Naive thymus-derived CD4-positive, alpha-beta T cell (primary cell): ENCODE measurements at regions not wholly inside any gene's neighbourhood (a gene's known extent, or its start where the extent isn't known, plus 50 kb on each side); places are given as distances from the start of the nearest gene placed in this dataset.

ENCODE experiments used
- ATAC-seq: fragments of 150-1000 bp; cut with Tn5 transposase; 2 replicates; pipeline ENCODE4 v1.10.0; 2021; ENCODE audit warnings: mild to moderate bottlenecking, moderate library complexity
- CTCF ChIA-PET: fragments of 350-600 bp; sonication (Branson Sonifier 250); formaldehyde crosslinking; loops from one replicate; lab custom pipeline; 2021; ENCODE audit warnings: antibody characterized with exemption; lab: Charles Lee
- POLR2A ChIA-PET: fragments of 350-600 bp; sonication (Branson Sonifier 250); formaldehyde crosslinking; loops from one replicate; lab custom pipeline; 2021; ENCODE audit warnings: antibody characterized with exemption, inconsistent platforms; lab: Charles Lee
- DNase-seq, 9 donors: peaks; one replicate each; pipeline versions ENCODE4 v3.0.0 to v3.0.0-alpha.2; 2020 to 2022; ENCODE audit warnings: mixed read lengths in 1 of 9
- H3K27ac ChIP-seq: one replicate; pipeline ENCODE4 v1.7.0; 2013; ENCODE audit warnings: mild to moderate bottlenecking, low read depth, low read length, moderate library complexity
- H3K27me3 ChIP-seq, 2 donors: one replicate each; pipeline ENCODE4 v1.7.0; 2013; ENCODE audit warnings: low read length in 2 of 2, mild to moderate bottlenecking in 2 of 2, moderate library complexity in 2 of 2; ENCODE audit not compliant: control insufficient read depth in 2 of 2, insufficient read depth in 2 of 2
- H3K36me3 ChIP-seq, 3 experiments: 1 replicate in 2 of 3; 2 replicates in 1 of 3; pipeline ENCODE4 v1.7.0; 2013; ENCODE audit warnings: low read length in 3 of 3, mild to moderate bottlenecking in 3 of 3, moderate library complexity in 1 of 3; ENCODE audit not compliant: insufficient read depth in 3 of 3, control insufficient read depth in 2 of 3
- H3K4me1 ChIP-seq, 2 donors: one replicate each; pipeline ENCODE4 v1.7.0; 2013; ENCODE audit warnings: low read length in 2 of 2, mild to moderate bottlenecking in 2 of 2, moderate library complexity in 1 of 2; ENCODE audit not compliant: control insufficient read depth in 2 of 2, insufficient read depth in 2 of 2
- H3K4me3 ChIP-seq: 2 replicates; pipeline ENCODE4 v1.7.0; 2013; ENCODE audit warnings: mild to moderate bottlenecking, low read length
- H3K9me3 ChIP-seq, 3 experiments: 1 replicate in 2 of 3; 2 replicates in 1 of 3; pipeline ENCODE4 v1.7.0; 2013; ENCODE audit warnings: low read length in 3 of 3; ENCODE audit not compliant: control insufficient read depth in 2 of 3
- H3K27ac Mint-ChIP-seq, 9 donors: one replicate each; pipeline ENCODE4 v1.8.0; 2020 to 2022; ENCODE audit warnings: mixed read lengths in 9 of 9, mild to moderate bottlenecking in 8 of 9, moderate library complexity in 5 of 9, inconsistent platforms in 2 of 9
- H3K27me3 Mint-ChIP-seq, 5 donors: one replicate each; pipeline ENCODE4 v1.8.0; 2021 to 2022; ENCODE audit warnings: mixed read lengths in 5 of 5, mild to moderate bottlenecking in 1 of 5
- H3K36me3 Mint-ChIP-seq, 5 donors: one replicate each; pipeline ENCODE4 v1.8.0; 2020 to 2022; ENCODE audit warnings: mixed read lengths in 5 of 5, mild to moderate bottlenecking in 3 of 5, inconsistent platforms in 1 of 5
- H3K4me1 Mint-ChIP-seq, 7 donors: one replicate each; pipeline ENCODE4 v1.8.0; 2020 to 2022; ENCODE audit warnings: mixed read lengths in 7 of 7, mild to moderate bottlenecking in 3 of 7, inconsistent platforms in 1 of 7
- H3K4me3 Mint-ChIP-seq, 10 donors: one replicate each; pipeline ENCODE4 v1.8.0; 2020 to 2022; ENCODE audit warnings: mild to moderate bottlenecking in 10 of 10, mixed read lengths in 10 of 10, moderate library complexity in 6 of 10, inconsistent platforms in 2 of 10
- H3K9me3 Mint-ChIP-seq, 11 donors: one replicate each; pipeline ENCODE4 v1.8.0; 2020 to 2022; ENCODE audit warnings: mixed read lengths in 11 of 11, mild to moderate bottlenecking in 4 of 11, inconsistent platforms in 1 of 11, moderate library complexity in 1 of 11
- intact Hi-C, 2 donors: fragments of 100-400 bp; cut with micrococcal nuclease; formaldehyde crosslinking; loops; one replicate each; pipeline ENCODE4 v1.15.1; 2023

DNA sequence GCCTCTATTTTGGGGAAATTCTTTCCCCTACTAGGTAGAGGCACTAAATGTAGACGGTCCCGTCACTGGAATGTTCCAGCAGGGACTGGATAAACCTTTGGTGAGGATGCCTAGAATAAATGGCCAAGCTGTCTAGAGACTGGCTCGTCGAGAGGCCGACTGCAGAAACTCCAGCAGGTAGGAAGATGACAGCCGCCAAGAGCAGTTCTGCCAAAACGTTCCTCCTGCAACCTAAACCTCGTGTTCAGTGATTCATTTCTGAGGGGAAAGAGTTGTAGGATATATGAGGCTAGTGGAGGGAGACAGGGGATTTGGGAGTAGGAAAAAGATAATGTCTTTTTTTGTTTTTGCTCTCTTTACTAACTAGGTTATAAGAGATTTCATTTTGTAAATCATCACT, 184.7 kb upstream of the GDF10 start:
- CTCF ChIA-PET: no interaction called here

DNA sequence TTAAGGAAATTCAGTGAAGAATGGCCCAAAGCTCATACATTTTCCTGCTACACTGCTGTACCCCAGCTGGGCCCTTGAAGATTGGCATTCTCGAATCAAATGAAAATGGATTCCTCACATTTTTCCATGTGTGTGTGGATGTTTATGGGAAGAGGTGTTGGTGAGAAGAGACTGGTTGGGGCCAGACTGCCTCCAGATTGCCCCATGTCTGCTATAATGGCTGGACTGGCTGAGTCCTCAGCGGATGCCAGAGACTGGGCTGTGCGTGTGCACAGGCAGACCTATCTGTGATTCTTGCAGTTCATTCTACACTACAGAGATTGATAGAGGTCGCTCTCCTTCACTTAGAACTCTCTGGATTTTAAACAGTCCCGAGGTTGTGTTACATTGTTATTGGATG, 183.6 kb upstream of the GDF10 start:
- Histone ChIP-seq H3K9me3 (no peaks in the 10 kb centered on the region), H3K27me3 (no peaks in the 10 kb centered on the region), H3K27ac (no peak overlapping the region), H3K4me1 (no peaks in the 10 kb centered on the region), H3K36me3 (no peaks in the 10 kb centered on the region), H3K4me3 (no peak overlapping the region)
- no peak for ATAC-seq
- Mint-ChIP-seq H3K9me3 (peaks cover 0 to 4% (median 0%) of the 10 kb centered on the region in 11 donors), H3K27ac (peak overlapping the region in 1 of 9 donors; percentile 12), H3K36me3 (no peaks in the 10 kb centered on the region), H3K4me1 (peaks cover 0 to 4% (median under 1%) of the 10 kb centered on the region in 7 donors), H3K27me3 (peaks cover 0 to 18% (median 0%) of the 10 kb centered on the region in 5 donors), H3K4me3 (no peak overlapping the region)
- intact Hi-C loops: no loop called here
- ChIA-PET CTCF (no interaction called here), POLR2A (no interaction called here)
- DNase-seq: no peak

More for the DNA sequence above, 184.7 kb upstream of the GDF10 start:
- no peak overlapping the region for H3K4me3 Mint-ChIP-seq
- H3K27ac ChIP-seq: no peak overlapping the region
- H3K9me3 ChIP-seq: no peaks in the 10 kb centered on the region
- no peaks in the 10 kb centered on the region for H3K4me1 ChIP-seq
- peaks cover 0 to 9% (median 0%) of the 10 kb centered on the region in 5 donors for H3K27me3 Mint-ChIP-seq
- no peaks in the 10 kb centered on the region for H3K36me3 Mint-ChIP-seq
- H3K27ac Mint-ChIP-seq: no peak overlapping the region
- H3K27me3 ChIP-seq: no peaks in the 10 kb centered on the region
- no peak overlapping the region for H3K4me3 ChIP-seq
- peaks cover 0 to 13% (median 10%) of the 10 kb centered on the region in 7 donors for H3K4me1 Mint-ChIP-seq
- ATAC-seq (no peak), DNase-seq (no peak)
- intact Hi-C loops: no loop called here
- no peaks in the 10 kb centered on the region for H3K36me3 ChIP-seq
- POLR2A ChIA-PET: no interaction called here
- H3K9me3 Mint-ChIP-seq: peaks cover 0 to 4% (median 0%) of the 10 kb centered on the region in 11 donors

DNA sequence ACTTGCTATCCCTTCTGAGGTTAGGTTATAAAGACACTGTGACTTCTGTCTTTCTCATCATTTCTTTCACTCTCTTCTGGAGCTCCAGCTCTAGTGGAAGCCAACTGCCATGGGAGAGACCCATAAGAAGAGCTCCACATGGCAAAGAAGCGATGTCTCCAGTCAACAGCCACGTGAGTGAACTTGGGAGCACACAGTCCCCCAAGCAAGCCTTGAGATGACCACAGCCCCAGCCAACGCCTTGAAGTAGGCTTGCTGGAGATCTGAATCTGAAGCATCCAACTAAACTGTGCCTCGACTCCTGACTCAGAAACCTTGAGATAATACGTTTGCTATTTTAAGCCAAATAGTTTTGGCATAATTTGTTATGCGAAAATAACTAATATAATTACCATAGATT, 181.7 kb upstream of the GDF10 start:
- intact Hi-C loops: no loop called here
- H3K4me3 Mint-ChIP-seq: no peak overlapping the region
- ChIA-PET POLR2A (no interaction called here), CTCF (no interaction called here)
- DNase-seq (no peak), ATAC-seq (no peak)
- peaks cover 0 to under 1% (median 0%) of the 10 kb centered on the region in 5 donors for H3K36me3 Mint-ChIP-seq
- H3K27ac ChIP-seq: no peak overlapping the region
- no peaks in the 10 kb centered on the region for H3K4me1 ChIP-seq
- H3K4me3 ChIP-seq: no peak overlapping the region
- H3K27me3 ChIP-seq: no peaks in the 10 kb centered on the region
- H3K27ac Mint-ChIP-seq: no peak overlapping the region
- no peaks in the 10 kb centered on the region for H3K9me3 ChIP-seq
- H3K4me1 Mint-ChIP-seq: no peaks in the 10 kb centered on the region
- H3K27me3 Mint-ChIP-seq: peaks cover 0 to 19% (median 0%) of the 10 kb centered on the region in 5 donors
- H3K9me3 Mint-ChIP-seq: peaks cover 0 to 3% (median 0%) of the 10 kb centered on the region in 11 donors
- H3K36me3 ChIP-seq: no peaks in the 10 kb centered on the region

DNA sequence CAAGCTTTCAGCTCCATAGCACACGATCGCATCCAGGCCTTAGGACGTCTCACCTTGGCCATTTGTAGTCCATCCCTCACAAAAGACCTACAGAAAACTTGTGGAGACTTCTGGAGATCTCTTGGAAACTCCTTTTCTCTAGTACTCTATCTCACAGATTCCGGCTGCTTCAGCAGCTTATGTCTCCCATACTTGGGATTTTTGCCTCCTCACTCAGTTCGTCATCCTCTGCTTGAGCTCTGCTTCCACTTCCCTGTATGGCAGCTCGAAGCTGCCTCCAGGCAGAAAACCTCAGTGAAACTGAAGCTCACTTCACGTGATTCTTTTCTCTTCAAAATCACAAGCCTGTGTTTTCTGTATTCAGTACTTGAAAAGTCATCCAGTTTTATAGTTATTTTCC, 178.7 kb upstream of the GDF10 start:
- no peaks in the 10 kb centered on the region for H3K27me3 ChIP-seq
- Mint-ChIP-seq H3K36me3 (peaks cover 0 to 10% (median 0%) of the 10 kb centered on the region in 5 donors), H3K4me3 (no peak overlapping the region), H3K9me3 (peaks cover 0 to 4% (median 0%) of the 10 kb centered on the region in 11 donors), H3K4me1 (no peaks in the 10 kb centered on the region), H3K27me3 (peaks cover 0 to 19% (median 0%) of the 10 kb centered on the region in 5 donors), H3K27ac (no peak overlapping the region)
- no peaks in the 10 kb centered on the region for H3K36me3 ChIP-seq
- intact Hi-C loops: no loop called here
- CTCF ChIA-PET: interaction anchor here (1.0 to 1.8 kb wide), 2 partner anchors 74 to 191 kb away, joined by 3 to 4 read pairs; no protein-coding TSS in a partner anchor
- no peaks in the 10 kb centered on the region for H3K9me3 ChIP-seq
- H3K4me1 ChIP-seq: no peaks in the 10 kb centered on the region
- no peak overlapping the region for H3K27ac ChIP-seq
- no peak for ATAC-seq
- POLR2A ChIA-PET: no interaction called here
- H3K4me3 ChIP-seq: no peak overlapping the region
- no peak for DNase-seq

DNA sequence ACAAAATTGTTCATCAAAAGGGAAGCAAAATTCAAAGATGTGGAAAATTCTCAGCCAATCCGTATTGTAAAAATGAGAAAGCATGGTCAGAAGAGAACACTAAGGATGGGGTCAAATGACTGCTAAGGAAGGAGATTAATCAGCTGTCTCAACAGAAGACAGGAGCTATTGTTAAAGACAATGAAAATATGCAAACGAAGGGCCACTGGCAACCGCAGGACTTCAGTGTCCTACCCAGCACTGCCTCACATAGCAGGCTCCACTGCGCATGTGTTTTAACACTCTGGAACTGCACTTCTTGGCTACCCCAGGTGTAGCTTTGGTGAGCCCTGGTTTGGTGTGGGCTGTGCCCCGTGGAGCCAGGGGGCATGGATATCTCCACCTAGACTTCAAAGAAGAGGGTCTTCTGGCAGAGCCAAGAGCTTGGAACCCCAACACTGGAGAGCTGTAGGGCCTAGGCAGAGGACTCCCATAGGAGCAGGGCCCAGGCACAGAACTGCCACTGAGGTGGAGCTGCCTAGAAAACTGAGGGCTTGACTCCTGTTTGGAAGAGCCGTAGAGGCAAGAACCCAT, 176.2 kb upstream of the GDF10 start:
- no peak overlapping the region for H3K27ac ChIP-seq

DNA sequence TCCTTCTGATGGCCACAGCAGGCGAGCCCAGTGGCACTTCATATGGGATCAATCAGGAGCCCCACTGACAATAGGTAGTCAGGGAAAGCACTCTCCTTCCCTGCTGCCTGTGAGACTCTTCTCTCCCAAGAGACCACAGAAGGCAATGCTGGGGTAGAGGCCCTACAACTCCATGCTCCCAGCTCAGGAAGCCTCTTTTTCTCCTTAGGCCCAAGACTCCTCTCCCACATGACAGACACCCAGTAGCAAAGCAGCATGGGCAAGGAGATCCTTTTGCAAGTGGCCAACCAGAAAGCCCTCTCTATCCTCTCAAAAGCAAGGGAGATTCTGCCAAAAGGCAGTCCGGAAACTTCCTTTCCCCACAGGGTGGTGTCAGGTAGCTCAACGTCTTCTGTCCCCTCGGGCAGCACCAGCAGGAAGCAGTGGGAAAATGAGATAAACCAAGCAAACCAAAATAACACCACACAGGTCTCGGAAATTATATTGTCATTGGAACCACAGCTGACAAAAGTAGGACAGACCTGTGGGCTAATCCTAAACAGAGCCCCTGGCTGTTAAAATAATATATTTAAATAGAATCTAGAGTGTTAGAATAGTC, 172.7 kb upstream of the GDF10 start:
- Mint-ChIP-seq H3K27ac (no peak overlapping the region), H3K36me3 (peaks cover 0 to 10% (median 0%) of the 10 kb centered on the region in 5 donors), H3K4me1 (peaks cover 0 to 10% (median 0%) of the 10 kb centered on the region in 7 donors), H3K9me3 (peaks cover 0 to 13% (median 0%) of the 10 kb centered on the region in 11 donors), H3K4me3 (no peak overlapping the region), H3K27me3 (no peaks in the 10 kb centered on the region)
- ATAC-seq: no peak
- ChIA-PET CTCF (no interaction called here), POLR2A (interaction anchor here (0.9 kb wide), 1 partner anchor 39 kb away, joined by 3 read pairs; no protein-coding TSS in a partner anchor)
- DNase-seq: no peak
- H3K4me1 ChIP-seq: no peaks in the 10 kb centered on the region
- intact Hi-C loops: no loop called here
- no peaks in the 10 kb centered on the region for H3K27me3 ChIP-seq
- H3K27ac ChIP-seq: no peak overlapping the region
- no peak overlapping the region for H3K4me3 ChIP-seq
- no peaks in the 10 kb centered on the region for H3K36me3 ChIP-seq
- no peaks in the 10 kb centered on the region for H3K9me3 ChIP-seq

More for the DNA sequence above, 176.2 kb upstream of the GDF10 start:
- Histone ChIP-seq H3K4me3 (no peak overlapping the region), H3K9me3 (no peaks in the 10 kb centered on the region), H3K36me3 (no peaks in the 10 kb centered on the region), H3K27me3 (no peaks in the 10 kb centered on the region), H3K4me1 (no peaks in the 10 kb centered on the region)
- POLR2A ChIA-PET: no interaction called here
- intact Hi-C loops: no loop called here
- DNase-seq (no peak), ATAC-seq (no peak)
- Mint-ChIP-seq H3K27me3 (peaks cover 0 to 10% (median 0%) of the 10 kb centered on the region in 5 donors), H3K9me3 (peaks cover 0 to 5% (median 0%) of the 10 kb centered on the region in 11 donors), H3K36me3 (peaks cover 0 to 10% (median 0%) of the 10 kb centered on the region in 5 donors), H3K4me1 (peaks cover 0 to 2% (median 0%) of the 10 kb centered on the region in 7 donors), H3K27ac (no peak overlapping the region), H3K4me3 (no peak overlapping the region)
- CTCF ChIA-PET: no interaction called here
